GM21619 (cell line): ENCODE measurements at regions not wholly inside any gene's neighbourhood (a gene's known extent, or its start where the extent isn't known, plus 50 kb on each side); places are given as distances from the start of the nearest gene placed in this dataset.

Source experiments
- ATAC-seq: cut with Tn5 transposase; IDR thresholded peaks from one replicate; pipeline ENCODE4 v1.9.1; 2021; ENCODE audit not compliant: unreplicated experiment

- no peak for ATAC-seq
Measured at GRCh38 chr10:16341637-16342036, 95.2 kb upstream of the PTER start.

GRCh38 chr10:16348891-16349290, 87.9 kb upstream of the PTER start:
- no peak for ATAC-seq

- no peak for ATAC-seq
Measured at GRCh38 chr10:16352146-16352545, 84.7 kb upstream of the PTER start.

DNA sequence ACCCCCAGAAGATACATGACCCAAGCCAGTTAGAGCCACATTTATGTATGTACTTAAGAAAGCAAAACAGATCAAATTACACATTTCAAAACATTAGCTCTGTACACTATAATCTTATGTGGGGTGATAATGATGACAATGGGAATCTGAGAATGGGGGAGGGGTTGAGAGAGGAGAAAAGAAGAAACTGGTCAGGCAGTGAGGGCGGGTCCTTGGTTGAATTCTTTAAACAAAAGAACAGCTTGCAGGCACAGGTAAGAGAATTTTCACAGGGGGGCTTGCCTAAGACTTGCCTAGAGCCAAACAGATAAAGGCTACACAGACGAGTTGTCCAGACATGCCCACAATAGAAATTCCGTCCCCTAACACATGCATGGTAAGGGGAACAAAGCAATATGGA, 76.8 kb upstream of the PTER start:
- ATAC-seq: no peak

- no peak for ATAC-seq
Measured at GRCh38 chr10:16360425-16360824, 76.4 kb upstream of the PTER start.

DNA sequence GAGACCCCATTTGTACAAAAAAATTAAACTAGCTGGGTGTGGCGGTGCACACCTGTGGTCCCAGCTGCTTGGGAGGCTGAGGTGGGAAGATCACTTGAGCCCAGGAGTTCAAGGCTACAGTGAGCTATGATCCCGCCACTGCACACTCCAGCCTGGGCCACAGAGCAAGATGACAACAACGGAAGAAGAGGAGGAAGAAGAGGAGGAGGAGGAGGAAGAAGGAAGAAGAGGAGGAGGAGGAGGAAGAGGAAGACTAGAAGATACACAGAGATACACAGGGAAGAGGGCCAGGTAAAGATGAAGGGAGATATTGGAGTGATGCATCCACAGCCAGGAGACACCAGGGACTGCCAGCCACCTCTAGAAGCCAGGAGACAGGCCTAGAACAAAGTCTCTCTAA, 75.7 kb upstream of the PTER start:
- ATAC-seq: no peak

DNA sequence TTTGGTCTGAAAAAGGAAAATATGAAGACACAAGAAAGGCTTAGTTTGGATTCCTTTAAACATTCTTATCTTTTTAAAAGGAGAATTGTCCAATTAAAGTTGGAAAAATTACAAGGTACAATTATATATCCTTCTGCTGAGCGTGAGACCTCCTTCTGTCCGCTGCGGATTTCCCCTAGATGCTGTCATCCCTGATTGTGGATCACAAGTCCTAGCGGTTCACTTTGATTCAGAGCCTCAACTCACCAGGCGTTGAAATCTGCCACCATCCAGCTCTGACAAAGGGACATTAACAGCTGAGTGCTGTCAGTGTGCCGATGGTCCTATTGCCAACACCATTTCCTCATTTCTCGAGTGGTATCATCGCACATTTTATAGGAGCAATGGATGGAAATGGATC, 73.1 kb upstream of the PTER start:
- no peak for ATAC-seq

- ATAC-seq: no peak
Measured at GRCh38 chr10:16367621-16368292, 69.1 kb upstream of the PTER start.

GRCh38 chr10:16381083-16381482, 55.7 kb upstream of the PTER start:
- ATAC-seq: peak; percentile 97

DNA sequence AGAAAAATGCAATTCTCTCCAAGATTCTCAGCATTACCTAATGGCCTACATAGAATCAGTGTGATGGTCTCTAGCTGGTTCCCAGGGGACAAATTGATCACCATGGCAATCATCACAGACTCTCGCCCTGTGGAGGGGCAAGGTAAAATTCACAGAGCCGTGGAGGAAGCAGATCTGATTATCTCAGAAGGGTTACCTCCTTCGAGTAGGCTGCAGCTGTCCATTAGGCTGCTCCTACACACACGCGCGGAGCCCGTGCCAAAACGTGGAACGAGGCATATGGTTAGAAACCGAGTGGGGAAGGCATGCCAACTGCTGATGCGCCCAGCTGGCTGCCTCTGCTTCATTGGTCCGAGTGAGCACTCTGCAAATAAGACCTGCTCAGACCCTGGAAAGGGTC, 52.8 kb upstream of the PTER start:
- ATAC-seq: no peak

GRCh38 chr10:16386855-16387254, 50.0 kb upstream of the PTER start:
- no peak for ATAC-seq
